CD4-positive, alpha-beta T cell (primary cell): ENCODE measurements at regions not wholly inside any gene's neighbourhood (a gene's known extent, or its start where the extent isn't known, plus 50 kb on each side); places are given as distances from the start of the nearest gene placed in this dataset.

Experiments used
- ATAC-seq: fragments of 200-7000 bp; cut with Tn5 transposase; one replicate; pipeline ENCODE4 v1.10.0; 2022; ENCODE audit warnings: mild to moderate bottlenecking; ENCODE audit not compliant: poor library complexity
- CTCF ChIA-PET: fragments of 350-600 bp; sonication (Branson Sonifier 250); formaldehyde crosslinking; loops from one replicate; lab custom pipeline; 2021; ENCODE audit warnings: antibody characterized with exemption, inconsistent platforms; lab: Charles Lee
- POLR2A ChIA-PET: fragments of 350-600 bp; sonication (Branson Sonifier 250); formaldehyde crosslinking; loops from one replicate; lab custom pipeline; 2021; ENCODE audit warnings: antibody characterized with exemption, inconsistent platforms; lab: Charles Lee
- DNase-seq, 14 experiments: peaks; one replicate each; pipeline ENCODE4 v3.0.0-alpha.2; 2013 to 2020; ENCODE audit warnings: mixed read lengths in 2 of 14
- H3K27ac ChIP-seq, 2 donors: one replicate each; pipeline versions ENCODE4 v1.5.1 to v1.7.0; 2013; ENCODE audit warnings: low read length in 2 of 2, low read depth in 1 of 2, mild to moderate bottlenecking in 1 of 2
- H3K27me3 ChIP-seq, 2 experiments: 1 replicate in 1 of 2; 2 replicates in 1 of 2; pipeline versions ENCODE4 v1.6.1 to v1.7.0; 2013; ENCODE audit warnings: low read length in 2 of 2, control low read depth in 1 of 2, mild to moderate bottlenecking in 1 of 2, moderate library complexity in 1 of 2; ENCODE audit not compliant: insufficient read depth in 2 of 2, control insufficient read depth in 1 of 2
- H3K36me3 ChIP-seq: one replicate; pipeline ENCODE4 v1.6.1; 2013; ENCODE audit warnings: low read length, control low read depth; ENCODE audit not compliant: insufficient read depth
- H3K4me1 ChIP-seq: one replicate; pipeline ENCODE4 v1.6.1; 2013; ENCODE audit warnings: low read length, control low read depth; ENCODE audit not compliant: insufficient read depth
- H3K4me3 ChIP-seq: one replicate; pipeline ENCODE4 v1.5.1; 2013; ENCODE audit warnings: mild to moderate bottlenecking, low read length, moderate library complexity
- H3K9me3 ChIP-seq, 2 experiments: 1 replicate in 1 of 2; 2 replicates in 1 of 2; pipeline versions ENCODE4 v1.6.1 to v1.7.0; 2013; ENCODE audit warnings: low read length in 2 of 2, mild to moderate bottlenecking in 2 of 2, control low read depth in 1 of 2, moderate library complexity in 1 of 2; ENCODE audit not compliant: control insufficient read depth in 1 of 2, insufficient read depth in 1 of 2
- H3K27ac Mint-ChIP-seq: one replicate; pipeline ENCODE4 v1.8.0; 2020; ENCODE audit warnings: mixed read lengths
- H3K27me3 Mint-ChIP-seq: one replicate; pipeline ENCODE4 v1.8.0; 2021; ENCODE audit warnings: mixed read lengths
- H3K36me3 Mint-ChIP-seq: one replicate; pipeline ENCODE4 v1.8.0; 2021; ENCODE audit warnings: low read depth, mixed read lengths
- H3K4me1 Mint-ChIP-seq: one replicate; pipeline ENCODE4 v1.8.0; 2021; ENCODE audit warnings: low read depth, mixed read lengths
- H3K4me3 Mint-ChIP-seq: one replicate; pipeline ENCODE4 v1.8.0; 2020; ENCODE audit warnings: mild to moderate bottlenecking, mixed read lengths
- H3K9me3 Mint-ChIP-seq: one replicate; pipeline ENCODE4 v1.8.0; 2020; ENCODE audit warnings: mixed read lengths
- intact Hi-C, 2 experiments: fragments of 100-400 bp; cut with DNase I in 1 of 2; cut with micrococcal nuclease in 1 of 2; formaldehyde crosslinking; loops; one replicate each; pipeline versions ENCODE4 v1.15.1 to v1.9.0; 2023 to 2025; cut with DNase I, micrococcal nuclease
- TF ChIP-seq, protein P1 (sequence below): fragments of 200-600 bp; IDR thresholded peaks from one replicate; pipeline ENCODE4 v1.8.0; 2022; ENCODE audit warnings: antibody characterized with exemption, mild to moderate bottlenecking

DNA sequence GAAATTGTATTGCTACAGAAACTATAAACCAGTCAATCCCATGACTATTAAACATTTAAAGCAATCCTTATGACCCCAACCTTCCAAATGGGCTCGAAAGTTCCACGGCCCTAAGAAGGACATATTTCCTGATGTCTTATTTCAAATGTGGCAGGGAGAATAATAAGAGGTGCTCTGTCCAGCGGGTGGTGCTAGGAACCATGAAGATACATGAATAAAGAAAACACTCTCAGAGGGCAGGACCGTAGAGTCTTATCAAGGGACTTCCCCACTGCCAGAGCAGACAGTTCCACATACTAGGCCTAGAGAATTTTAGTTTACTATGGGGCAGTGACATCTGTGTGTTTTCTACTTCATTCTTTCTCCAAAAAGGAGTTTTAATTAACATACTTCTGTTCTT, 187.1 kb upstream of the PIK3C3 start:
- no peaks in the 10 kb centered on the region for H3K4me1 ChIP-seq
- Mint-ChIP-seq H3K27me3 (no peaks in the 10 kb centered on the region), H3K9me3 (no peaks in the 10 kb centered on the region), H3K36me3 (no peaks in the 10 kb centered on the region), H3K4me3 (no peak overlapping the region), H3K4me1 (no peaks in the 10 kb centered on the region), H3K27ac (no peak overlapping the region)
- H3K27ac ChIP-seq, result no peak overlapping the region
- no peaks in the 10 kb centered on the region for H3K27me3 ChIP-seq
- ChIA-PET CTCF (no interaction called here), POLR2A (no interaction called here)
- no peaks in the 10 kb centered on the region for H3K36me3 ChIP-seq
- intact Hi-C loops, result loop anchor here in 1 of 2 experiments (10.0 kb wide), 1 partner anchor 63 kb away; no protein-coding TSS in a partner anchor
- ATAC-seq, result no peak
- DNase-seq, result no peak
- TF ChIP-seq, protein P1, sequence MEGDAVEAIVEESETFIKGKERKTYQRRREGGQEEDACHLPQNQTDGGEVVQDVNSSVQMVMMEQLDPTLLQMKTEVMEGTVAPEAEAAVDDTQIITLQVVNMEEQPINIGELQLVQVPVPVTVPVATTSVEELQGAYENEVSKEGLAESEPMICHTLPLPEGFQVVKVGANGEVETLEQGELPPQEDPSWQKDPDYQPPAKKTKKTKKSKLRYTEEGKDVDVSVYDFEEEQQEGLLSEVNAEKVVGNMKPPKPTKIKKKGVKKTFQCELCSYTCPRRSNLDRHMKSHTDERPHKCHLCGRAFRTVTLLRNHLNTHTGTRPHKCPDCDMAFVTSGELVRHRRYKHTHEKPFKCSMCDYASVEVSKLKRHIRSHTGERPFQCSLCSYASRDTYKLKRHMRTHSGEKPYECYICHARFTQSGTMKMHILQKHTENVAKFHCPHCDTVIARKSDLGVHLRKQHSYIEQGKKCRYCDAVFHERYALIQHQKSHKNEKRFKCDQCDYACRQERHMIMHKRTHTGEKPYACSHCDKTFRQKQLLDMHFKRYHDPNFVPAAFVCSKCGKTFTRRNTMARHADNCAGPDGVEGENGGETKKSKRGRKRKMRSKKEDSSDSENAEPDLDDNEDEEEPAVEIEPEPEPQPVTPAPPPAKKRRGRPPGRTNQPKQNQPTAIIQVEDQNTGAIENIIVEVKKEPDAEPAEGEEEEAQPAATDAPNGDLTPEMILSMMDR, result no peak
- H3K4me3 ChIP-seq, result no peak overlapping the region
- H3K9me3 ChIP-seq, result peaks cover 0 to 5% of the 10 kb centered on the region in 2 experiments

DNA sequence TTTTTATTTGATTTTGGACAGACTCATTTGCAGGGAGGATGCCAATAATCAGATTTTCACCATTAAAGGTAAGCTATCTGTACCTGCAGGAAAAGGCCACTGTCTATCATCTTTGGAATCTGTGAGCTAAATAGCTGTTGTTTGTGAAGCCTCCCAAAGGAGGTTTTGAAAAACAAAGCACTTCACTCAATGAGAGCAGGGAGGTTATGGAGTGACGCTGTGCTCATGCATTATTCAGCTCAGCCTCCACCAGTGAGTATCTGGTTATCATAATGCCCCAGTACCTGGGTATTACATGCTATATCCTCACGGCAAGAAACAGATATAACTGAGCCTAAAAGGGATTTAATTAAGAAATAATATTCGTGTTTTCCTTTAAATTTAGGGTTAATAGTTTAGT, 189.6 kb upstream of the PIK3C3 start:
- no peak for DNase-seq
- intact Hi-C loops, result loop anchor here in 1 of 2 experiments (10.0 kb wide), 1 partner anchor 61 kb away; no protein-coding TSS in a partner anchor
- no peak overlapping the region for H3K4me3 ChIP-seq
- CTCF ChIA-PET, result no interaction called here
- no peaks in the 10 kb centered on the region for H3K4me1 ChIP-seq
- Mint-ChIP-seq H3K9me3 (no peaks in the 10 kb centered on the region), H3K4me3 (no peak overlapping the region), H3K36me3 (no peaks in the 10 kb centered on the region), H3K27ac (no peak overlapping the region), H3K27me3 (no peaks in the 10 kb centered on the region), H3K4me1 (no peaks in the 10 kb centered on the region)
- POLR2A ChIA-PET, result no interaction called here
- no peaks in the 10 kb centered on the region for H3K27me3 ChIP-seq
- no peaks in the 10 kb centered on the region for H3K36me3 ChIP-seq
- ATAC-seq, result no peak
- TF ChIP-seq, protein P1, result no peak
- peaks cover 0 to 5% of the 10 kb centered on the region in 2 experiments for H3K9me3 ChIP-seq
- H3K27ac ChIP-seq, result no peak overlapping the region

DNA sequence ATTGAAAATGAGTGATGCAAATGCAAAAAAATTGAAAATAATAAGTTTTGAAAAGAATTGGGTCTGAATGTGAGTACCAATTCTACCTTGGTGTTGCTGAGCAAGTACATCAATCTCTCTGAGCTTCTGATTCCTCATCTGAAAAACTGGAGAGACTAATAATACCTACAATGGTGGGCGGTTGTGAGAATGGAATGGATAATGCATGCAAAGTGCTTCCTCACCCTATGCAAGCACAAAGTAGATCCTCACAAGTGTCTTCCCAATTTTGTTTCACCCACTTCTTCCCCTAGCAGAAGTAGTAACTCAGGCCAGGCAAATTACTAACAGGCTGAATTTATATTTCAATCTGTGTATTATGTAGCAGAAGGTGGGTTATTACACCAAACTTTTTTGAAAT, 191.7 kb upstream of the PIK3C3 start:
- Histone ChIP-seq H3K27me3 (no peaks in the 10 kb centered on the region), H3K4me3 (no peak overlapping the region), H3K4me1 (no peaks in the 10 kb centered on the region), H3K36me3 (no peaks in the 10 kb centered on the region), H3K9me3 (peaks cover 0 to 5% of the 10 kb centered on the region in 2 experiments), H3K27ac (no peak overlapping the region)
- no peak overlapping the region for H3K27ac Mint-ChIP-seq
- no peaks in the 10 kb centered on the region for H3K4me1 Mint-ChIP-seq
- intact Hi-C loops, result loop anchor here in 1 of 2 experiments (10.0 kb wide), 1 partner anchor 59 kb away; no protein-coding TSS in a partner anchor
- H3K4me3 Mint-ChIP-seq, result no peak overlapping the region
- H3K36me3 Mint-ChIP-seq, result no peaks in the 10 kb centered on the region
- CTCF ChIA-PET, result interaction anchor here (1.1 kb wide), 1 partner anchor 12 kb away, joined by 3 read pairs; no protein-coding TSS in a partner anchor
- no peaks in the 10 kb centered on the region for H3K27me3 Mint-ChIP-seq
- DNase-seq (no peak), ATAC-seq (no peak)
- no peaks in the 10 kb centered on the region for H3K9me3 Mint-ChIP-seq
- POLR2A ChIA-PET, result no interaction called here
- TF ChIP-seq, protein P1, result no peak
